ENCODE measurements at regions not wholly inside any gene's neighbourhood (a gene's known extent, or its start where the extent isn't known, plus 50 kb on each side); places are given as distances from the start of the nearest gene placed in this dataset.

- POLR2A ChIA-PET, result no interaction called here
- CTCF ChIA-PET, result no interaction called here
- no peak for DNase-seq (ENCODE audit: extremely low spot score)
- TF ChIP-seq SP1 (IDR thresholded peaks at IDR 0.05) (no peak), FOXM1 (IDR thresholded peaks at IDR 0.05; ENCODE audit: borderline replicate concordance) (no peak), ELF4 (IDR thresholded peaks at IDR 0.05) (no peak), HDGF (IDR thresholded peaks at IDR 0.05; ENCODE audit: borderline replicate concordance) (no peak), L3MBTL2 (conservative IDR thresholded peaks at IDR 0.05) (no peak), FOXK2 (IDR thresholded peaks at IDR 0.05) (no peak)
These were observed 85.4 kb upstream of the FSTL4 start for GRCh38 chr5:133697536-133698258.

GRCh38 chr5:133696782-133697507 is 84.6 kb upstream of the FSTL4 start:
- ChIA-PET POLR2A (no interaction called here), CTCF (no interaction called here)
- no peak for DNase-seq (ENCODE audit: extremely low spot score)
- TF ChIP-seq HDGF (IDR thresholded peaks at IDR 0.05; ENCODE audit: borderline replicate concordance) (no peak), LEF1 (IDR thresholded peaks at IDR 0.05; ENCODE audit: borderline replicate concordance) (no peak), FOXM1 (IDR thresholded peaks at IDR 0.05; ENCODE audit: borderline replicate concordance) (no peak), ARNT (IDR thresholded peaks at IDR 0.05) (no peak), FOXA1 (IDR thresholded peaks at IDR 0.05) (no peak), NFRKB (IDR thresholded peaks at IDR 0.05) (no peak), SUZ12 (IDR thresholded peaks at IDR 0.05) (no peak)

GRCh38 chr5:133696006-133696584 is 83.8 kb upstream of the FSTL4 start:
- no peak for DNase-seq (ENCODE audit: extremely low spot score)
- TF ChIP-seq ZNF384 (IDR thresholded peaks at IDR 0.05) (no peak), LEF1 (IDR thresholded peaks at IDR 0.05; ENCODE audit: borderline replicate concordance) (no peak), TARDBP (IDR thresholded peaks at IDR 0.05) (no peak), FOXK2 (IDR thresholded peaks at IDR 0.05) (no peak), SP1 (IDR thresholded peaks at IDR 0.05) (no peak), SUZ12 (IDR thresholded peaks at IDR 0.05) (no peak), ARNT (IDR thresholded peaks at IDR 0.05) (no peak), NFRKB (IDR thresholded peaks at IDR 0.05) (no peak), ELF4 (IDR thresholded peaks at IDR 0.05) (no peak), L3MBTL2 (conservative IDR thresholded peaks at IDR 0.05) (no peak), FOXM1 (IDR thresholded peaks at IDR 0.05; ENCODE audit: borderline replicate concordance) (no peak), HDGF (IDR thresholded peaks at IDR 0.05; ENCODE audit: borderline replicate concordance) (no peak), CTBP1 (IDR thresholded peaks at IDR 0.05; ENCODE audit: borderline replicate concordance) (no peak), PKNOX1 (IDR thresholded peaks at IDR 0.05) (no peak), BHLHE40 (IDR thresholded peaks at IDR 0.05; ENCODE audit: borderline replicate concordance) (no peak)
- POLR2A ChIA-PET, result no interaction called here
- CTCF ChIA-PET, result no interaction called here

GRCh38 chr5:133694181-133694831 is 82.0 kb upstream of the FSTL4 start:
- DNase-seq (ENCODE audit: extremely low spot score), result no peak
- TF ChIP-seq FOXK2 (IDR thresholded peaks at IDR 0.05) (no peak), LEF1 (IDR thresholded peaks at IDR 0.05; ENCODE audit: borderline replicate concordance) (no peak), ELF4 (IDR thresholded peaks at IDR 0.05) (no peak), L3MBTL2 (conservative IDR thresholded peaks at IDR 0.05) (no peak), BHLHE40 (IDR thresholded peaks at IDR 0.05; ENCODE audit: borderline replicate concordance) (no peak), HDGF (IDR thresholded peaks at IDR 0.05; ENCODE audit: borderline replicate concordance) (no peak), ZNF384 (IDR thresholded peaks at IDR 0.05) (no peak), NFRKB (IDR thresholded peaks at IDR 0.05) (no peak), TARDBP (IDR thresholded peaks at IDR 0.05) (no peak), FOXM1 (IDR thresholded peaks at IDR 0.05; ENCODE audit: borderline replicate concordance) (no peak), SP1 (IDR thresholded peaks at IDR 0.05) (no peak), SUZ12 (IDR thresholded peaks at IDR 0.05) (no peak), FOXA1 (IDR thresholded peaks at IDR 0.05) (no peak)
- CTCF ChIA-PET, result no interaction called here
- POLR2A ChIA-PET, result no interaction called here

- ChIA-PET POLR2A (no interaction called here), CTCF (no interaction called here)
- no peak for TF ChIP-seq ZNF384 (IDR thresholded peaks at IDR 0.05)
- no peak for TF ChIP-seq NFRKB (IDR thresholded peaks at IDR 0.05)
- TF ChIP-seq BHLHE40 (IDR thresholded peaks at IDR 0.05; ENCODE audit: borderline replicate concordance), result no peak
- no peak for TF ChIP-seq CTBP1 (IDR thresholded peaks at IDR 0.05; ENCODE audit: borderline replicate concordance)
- TF ChIP-seq SP1 (IDR thresholded peaks at IDR 0.05), result no peak
- no peak for TF ChIP-seq SUZ12 (IDR thresholded peaks at IDR 0.05)
- TF ChIP-seq FOXA1 (IDR thresholded peaks at IDR 0.05), result no peak
- no peak for TF ChIP-seq ELF4 (IDR thresholded peaks at IDR 0.05)
- no peak for DNase-seq (ENCODE audit: extremely low spot score)
These were observed 79.1 kb upstream of the FSTL4 start for GRCh38 chr5:133691448-133691847.

GRCh38 chr5:133690746-133691145 is 78.4 kb upstream of the FSTL4 start:
- DNase-seq (ENCODE audit: extremely low spot score), result no peak
- POLR2A ChIA-PET, result no interaction called here
- CTCF ChIA-PET, result no interaction called here
- TF ChIP-seq ARNT (IDR thresholded peaks at IDR 0.05) (no peak), CTBP1 (IDR thresholded peaks at IDR 0.05; ENCODE audit: borderline replicate concordance) (no peak), TARDBP (IDR thresholded peaks at IDR 0.05) (no peak), BHLHE40 (IDR thresholded peaks at IDR 0.05; ENCODE audit: borderline replicate concordance) (no peak), NFRKB (IDR thresholded peaks at IDR 0.05) (no peak), PKNOX1 (IDR thresholded peaks at IDR 0.05) (no peak), FOXK2 (IDR thresholded peaks at IDR 0.05) (no peak), LEF1 (IDR thresholded peaks at IDR 0.05; ENCODE audit: borderline replicate concordance) (no peak), SUZ12 (IDR thresholded peaks at IDR 0.05) (no peak), FOXA1 (IDR thresholded peaks at IDR 0.05) (no peak), FOXM1 (IDR thresholded peaks at IDR 0.05; ENCODE audit: borderline replicate concordance) (no peak), HDGF (IDR thresholded peaks at IDR 0.05; ENCODE audit: borderline replicate concordance) (no peak), ELF4 (IDR thresholded peaks at IDR 0.05) (no peak), L3MBTL2 (conservative IDR thresholded peaks at IDR 0.05) (no peak), SP1 (IDR thresholded peaks at IDR 0.05) (no peak), ZNF384 (IDR thresholded peaks at IDR 0.05) (no peak)

All from HEK293T (cell line).